ENCODE measurements at regions not wholly inside any gene's neighbourhood (a gene's known extent, or its start where the extent isn't known, plus 50 kb on each side); places are given as distances from the start of the nearest gene placed in this dataset.

GRCh38 chrX:87961471-87961870 lies 443.9 kb downstream of the KLHL4 start:
- TF ChIP-seq CTCF (conservative IDR thresholded peaks at IDR 0.05; ENCODE audit: low read length) (no peak), EZH2phosphoT487 (IDR thresholded peaks at IDR 0.05; ENCODE audit: borderline replicate concordance, low read depth, low read length) (no peak)

Data from OCI-LY7 (cell line).